Activated B cell treated with CpG ODN at 0.5 μM for 24 hours (primary cell): ENCODE measurements at regions not wholly inside any gene's neighbourhood (a gene's known extent, or its start where the extent isn't known, plus 50 kb on each side); places are given as distances from the start of the nearest gene placed in this dataset.

Experiments
- ATAC-seq: fragments of 200-7000 bp; cut with Tn5 transposase; one replicate; pipeline ENCODE4 v1.10.0; 2021; ENCODE audit warnings: low read depth, mild to moderate bottlenecking, moderate library complexity
- CTCF ChIA-PET: fragments of 350-600 bp; sonication (Branson Sonifier 250); formaldehyde crosslinking; loops from one replicate; lab custom pipeline; 2021; ENCODE audit warnings: antibody characterized with exemption; lab: Charles Lee
- POLR2A ChIA-PET: fragments of 350-600 bp; sonication (Branson Sonifier 250); formaldehyde crosslinking; loops from one replicate; lab custom pipeline; 2021; ENCODE audit warnings: antibody characterized with exemption; lab: Charles Lee
- DNase-seq: peaks from one replicate; pipeline ENCODE4 v3.0.0; 2022
- H3K27ac Mint-ChIP-seq: one replicate; pipeline ENCODE4 v1.8.0; 2020; ENCODE audit warnings: mixed read lengths
- H3K27me3 Mint-ChIP-seq: one replicate; pipeline ENCODE4 v1.8.0; 2021; ENCODE audit warnings: mixed read lengths
- H3K36me3 Mint-ChIP-seq: one replicate; pipeline ENCODE4 v1.8.0; 2021; ENCODE audit warnings: low read depth, mixed read lengths
- H3K4me1 Mint-ChIP-seq: one replicate; pipeline ENCODE4 v1.8.0; 2021; ENCODE audit warnings: mixed read lengths
- H3K4me3 Mint-ChIP-seq: one replicate; pipeline ENCODE4 v1.8.0; 2020; ENCODE audit warnings: mild to moderate bottlenecking, mixed read lengths
- H3K9me3 Mint-ChIP-seq: one replicate; pipeline ENCODE4 v1.8.0; 2020; ENCODE audit warnings: mixed read lengths
- intact Hi-C: fragments of 100-400 bp; cut with micrococcal nuclease; formaldehyde crosslinking; loops from one replicate; pipeline ENCODE4 v1.15.1; 2024
- TF ChIP-seq, protein P1 (sequence below): fragments of 200-600 bp; IDR thresholded peaks from one replicate; pipeline ENCODE4 v1.8.0; 2022; ENCODE audit warnings: antibody characterized with exemption, mild to moderate bottlenecking

DNA sequence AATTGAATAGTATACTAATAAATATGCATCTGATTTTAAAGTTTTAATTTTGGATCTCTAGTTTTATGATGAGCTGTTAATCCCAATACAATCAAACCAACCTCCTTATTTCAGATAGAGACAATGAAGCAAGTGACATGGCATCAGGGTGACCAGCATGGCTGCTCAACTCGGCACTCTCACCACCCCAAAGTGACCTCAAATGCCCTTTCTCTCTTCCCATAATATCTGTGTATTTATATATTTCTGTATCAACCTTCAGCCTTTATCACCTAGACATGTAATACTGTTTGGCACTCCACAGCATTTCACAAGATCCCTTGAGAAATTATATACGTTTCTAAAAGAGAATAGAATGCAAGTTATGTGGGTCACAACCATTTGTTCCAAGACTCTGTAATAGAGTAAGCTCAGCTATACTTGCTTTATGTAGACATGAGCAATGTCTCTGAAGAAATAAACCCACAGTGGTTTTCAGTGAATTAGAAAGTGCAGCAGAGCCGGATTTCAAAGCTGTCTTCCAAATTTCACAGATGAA is 1623.2 kb upstream of the PABPC4L start:
- POLR2A ChIA-PET: no interaction called here
- intact Hi-C loops: no loop called here
- Mint-ChIP-seq H3K27me3 (no peaks in the 10 kb centered on the region), H3K9me3 (no peaks in the 10 kb centered on the region), H3K4me1 (no peaks in the 10 kb centered on the region), H3K4me3 (no peak overlapping the region), H3K27ac (no peak overlapping the region), H3K36me3 (no peaks in the 10 kb centered on the region)
- DNase-seq: no peak
- TF ChIP-seq, protein P1, sequence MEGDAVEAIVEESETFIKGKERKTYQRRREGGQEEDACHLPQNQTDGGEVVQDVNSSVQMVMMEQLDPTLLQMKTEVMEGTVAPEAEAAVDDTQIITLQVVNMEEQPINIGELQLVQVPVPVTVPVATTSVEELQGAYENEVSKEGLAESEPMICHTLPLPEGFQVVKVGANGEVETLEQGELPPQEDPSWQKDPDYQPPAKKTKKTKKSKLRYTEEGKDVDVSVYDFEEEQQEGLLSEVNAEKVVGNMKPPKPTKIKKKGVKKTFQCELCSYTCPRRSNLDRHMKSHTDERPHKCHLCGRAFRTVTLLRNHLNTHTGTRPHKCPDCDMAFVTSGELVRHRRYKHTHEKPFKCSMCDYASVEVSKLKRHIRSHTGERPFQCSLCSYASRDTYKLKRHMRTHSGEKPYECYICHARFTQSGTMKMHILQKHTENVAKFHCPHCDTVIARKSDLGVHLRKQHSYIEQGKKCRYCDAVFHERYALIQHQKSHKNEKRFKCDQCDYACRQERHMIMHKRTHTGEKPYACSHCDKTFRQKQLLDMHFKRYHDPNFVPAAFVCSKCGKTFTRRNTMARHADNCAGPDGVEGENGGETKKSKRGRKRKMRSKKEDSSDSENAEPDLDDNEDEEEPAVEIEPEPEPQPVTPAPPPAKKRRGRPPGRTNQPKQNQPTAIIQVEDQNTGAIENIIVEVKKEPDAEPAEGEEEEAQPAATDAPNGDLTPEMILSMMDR: no peak
- CTCF ChIA-PET: no interaction called here
- ATAC-seq: no peak

DNA sequence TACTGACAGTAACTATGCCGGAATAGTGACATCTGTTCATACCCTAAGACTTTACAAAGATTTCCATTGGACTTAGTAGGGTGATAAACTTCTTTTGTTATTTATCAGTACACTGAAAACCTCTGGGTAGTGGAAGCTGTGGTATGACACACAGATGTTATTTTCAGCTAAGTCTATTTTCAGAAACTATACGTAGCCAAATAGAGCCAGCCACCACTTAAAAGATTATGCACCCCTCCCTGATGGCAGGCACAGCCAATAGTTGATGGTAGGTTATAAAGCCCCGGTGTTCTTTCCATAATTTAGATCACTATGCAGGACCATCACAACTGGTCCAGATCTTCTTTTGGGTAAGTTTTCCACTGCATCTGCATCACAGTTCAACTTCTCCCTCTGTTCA is 1603.2 kb upstream of the PABPC4L start:
- H3K4me3 Mint-ChIP-seq: no peak overlapping the region
- intact Hi-C loops: no loop called here
- no peaks in the 10 kb centered on the region for H3K9me3 Mint-ChIP-seq
- DNase-seq (no peak), ATAC-seq (no peak)
- TF ChIP-seq, protein P1: no peak
- no peaks in the 10 kb centered on the region for H3K36me3 Mint-ChIP-seq
- H3K27me3 Mint-ChIP-seq: no peaks in the 10 kb centered on the region
- no peak overlapping the region for H3K27ac Mint-ChIP-seq
- H3K4me1 Mint-ChIP-seq: no peaks in the 10 kb centered on the region
- ChIA-PET POLR2A (no interaction called here), CTCF (no interaction called here)

GRCh38 chr4:135777361-135777760 is 1575.8 kb upstream of the PABPC4L start:
- Mint-ChIP-seq H3K4me1 (no peaks in the 10 kb centered on the region), H3K36me3 (no peaks in the 10 kb centered on the region)
- CTCF ChIA-PET: no interaction called here

GRCh38 chr4:135775909-135776308 is 1574.3 kb upstream of the PABPC4L start:
- TF ChIP-seq, protein P1: no peak
- Mint-ChIP-seq H3K27me3 (no peaks in the 10 kb centered on the region), H3K27ac (no peak overlapping the region), H3K9me3 (peaks cover 4% of the 10 kb centered on the region), H3K4me3 (no peak overlapping the region), H3K36me3 (no peaks in the 10 kb centered on the region), H3K4me1 (no peaks in the 10 kb centered on the region)
- ChIA-PET CTCF (no interaction called here), POLR2A (no interaction called here)
- ATAC-seq (no peak), DNase-seq (no peak)
- intact Hi-C loops: no loop called here

More at GRCh38 chr4:135777361-135777760, 1575.8 kb upstream of the PABPC4L start:
- no peak overlapping the region for H3K27ac Mint-ChIP-seq
- peaks cover under 1% of the 10 kb centered on the region for H3K9me3 Mint-ChIP-seq
- POLR2A ChIA-PET: no interaction called here
- H3K4me3 Mint-ChIP-seq: no peak overlapping the region
- H3K27me3 Mint-ChIP-seq: no peaks in the 10 kb centered on the region
- intact Hi-C loops: no loop called here
- TF ChIP-seq, protein P1: no peak
- DNase-seq (no peak), ATAC-seq (no peak)

DNA sequence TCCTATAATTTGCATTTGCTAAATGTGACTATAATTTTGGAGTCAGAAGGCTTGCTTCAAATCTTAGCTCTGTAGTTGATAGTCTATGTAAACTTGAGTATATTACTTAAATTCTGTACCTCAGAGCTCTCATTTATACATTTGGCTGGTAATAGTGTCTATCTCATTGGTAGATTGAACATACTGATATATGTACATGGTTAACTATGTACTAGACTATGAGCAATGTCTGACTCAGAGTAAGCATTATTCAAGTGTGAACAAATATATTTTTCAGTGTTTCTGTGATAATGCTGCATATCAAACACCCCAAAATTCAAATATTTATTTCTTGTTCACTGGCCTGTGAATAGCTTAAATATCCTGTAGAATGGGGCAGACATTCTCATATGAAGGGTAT is 1568.9 kb upstream of the PABPC4L start:
- TF ChIP-seq, protein P1: no peak
- DNase-seq (no peak), ATAC-seq (no peak)
- Mint-ChIP-seq H3K4me1 (no peaks in the 10 kb centered on the region), H3K27ac (no peak overlapping the region), H3K36me3 (no peaks in the 10 kb centered on the region), H3K9me3 (peaks cover 15% of the 10 kb centered on the region), H3K4me3 (no peak overlapping the region), H3K27me3 (no peaks in the 10 kb centered on the region)
- intact Hi-C loops: no loop called here
- CTCF ChIA-PET: no interaction called here
- POLR2A ChIA-PET: no interaction called here
